GM06990 (cell line): ENCODE measurements at regions not wholly inside any gene's neighbourhood (a gene's known extent, or its start where the extent isn't known, plus 50 kb on each side); places are given as distances from the start of the nearest gene placed in this dataset.
"Not testable (repeated sequence)": the region's sequence is repeated elsewhere in the genome, so short reads cannot be mapped to it uniquely, and the experiment has no call there.

Experiments used
- DNase-seq: peaks from one replicate; pipeline ENCODE4 v3.0.0-alpha.2; 2011; ENCODE audit not compliant: insufficient read length; ENCODE audit errors: extremely low read depth
- H3K27me3 ChIP-seq: replicated peaks from 2 replicates; pipeline ENCODE4 v1.6.0; 2011; ENCODE audit warnings: low read length; ENCODE audit not compliant: control insufficient read depth, insufficient read depth
- H3K36me3 ChIP-seq: 2 replicates; pipeline ENCODE4 v1.5.1; 2011; ENCODE audit warnings: low read length; ENCODE audit not compliant: control insufficient read depth, insufficient read depth
- H3K4me3 ChIP-seq: replicated peaks from 2 replicates; pipeline ENCODE4 v1.5.1; 2011; ENCODE audit warnings: low read depth, mild to moderate bottlenecking, control low read depth, low read length
- CTCF ChIP-seq: IDR thresholded peaks from 2 replicates; pipeline ENCODE4 v1.5.1; 2011; ENCODE audit warnings: low read length, control low read depth, mild to moderate bottlenecking, inconsistent platforms; ENCODE audit not compliant: insufficient read depth, poor library complexity, severe bottlenecking

GRCh38 chr18:14964406-14964805 lies 216.4 kb downstream of the ANKRD30B start:
- no peak for DNase-seq
- H3K4me3 ChIP-seq, result no peak overlapping the region
- no peaks in the 10 kb centered on the region for H3K27me3 ChIP-seq
- no peak for TF ChIP-seq CTCF
- no peaks in the 10 kb centered on the region for H3K36me3 ChIP-seq

- not testable (repeated sequence) for H3K4me3 ChIP-seq, H3K27me3 ChIP-seq, DNase-seq, H3K36me3 ChIP-seq
Observed at GRCh38 chr18:14964976-14965375, 217.0 kb downstream of the ANKRD30B start.

- Histone ChIP-seq H3K27me3 (no peaks in the 10 kb centered on the region), H3K36me3 (no peaks in the 10 kb centered on the region)
- no peak for TF ChIP-seq CTCF
Observed at GRCh38 chr18:14965553-14965952, 217.6 kb downstream of the ANKRD30B start.

GRCh38 chr18:14967246-14967645 lies 219.3 kb downstream of the ANKRD30B start:
- H3K4me3 ChIP-seq, H3K36me3 ChIP-seq, H3K27me3 ChIP-seq, DNase-seq: not testable (repeated sequence)

More at GRCh38 chr18:14965553-14965952, 217.6 kb downstream of the ANKRD30B start:
- no peak for DNase-seq
- no peak overlapping the region for H3K4me3 ChIP-seq

GRCh38 chr18:14969500-14969899 lies 221.5 kb downstream of the ANKRD30B start:
- DNase-seq, result no peak
- Histone ChIP-seq H3K27me3 (no peaks in the 10 kb centered on the region), H3K36me3 (no peaks in the 10 kb centered on the region), H3K4me3 (no peak overlapping the region)
- no peak for TF ChIP-seq CTCF

GRCh38 chr18:14970027-14970426 lies 222.1 kb downstream of the ANKRD30B start:
- no peak for TF ChIP-seq CTCF
- DNase-seq, result no peak

GRCh38 chr18:14971461-14972185 lies 223.7 kb downstream of the ANKRD30B start:
- Histone ChIP-seq H3K4me3 (no peak overlapping the region), H3K36me3 (no peaks in the 10 kb centered on the region), H3K27me3 (no peaks in the 10 kb centered on the region)
- no peak for TF ChIP-seq CTCF
- no peak for DNase-seq

More at GRCh38 chr18:14970027-14970426, 222.1 kb downstream of the ANKRD30B start:
- H3K36me3 ChIP-seq, result no peaks in the 10 kb centered on the region
- no peaks in the 10 kb centered on the region for H3K27me3 ChIP-seq
- no peak overlapping the region for H3K4me3 ChIP-seq

GRCh38 chr18:14973421-14973820 lies 225.4 kb downstream of the ANKRD30B start:
- H3K4me3 ChIP-seq, H3K27me3 ChIP-seq, DNase-seq, H3K36me3 ChIP-seq: not testable (repeated sequence)
